ENCODE measurements at regions not wholly inside any gene's neighbourhood (a gene's known extent, or its start where the extent isn't known, plus 50 kb on each side); places are given as distances from the start of the nearest gene placed in this dataset.

GRCh38 chr1:112267929-112268328, 128.1 kb upstream of the CTTNBP2NL start:
- TF ChIP-seq ZNF791 (tag by site-specific recombination; IDR thresholded peaks at IDR 0.05), result no peak
- TF ChIP-seq ZBTB8A (tag by site-specific recombination; IDR thresholded peaks at IDR 0.05), result no peak
- no peak for TF ChIP-seq ZNF16 (tag by site-specific recombination; IDR thresholded peaks at IDR 0.05; ENCODE audit: low read depth)
- no peak for TF ChIP-seq ZIC2 (tag by site-specific recombination; IDR thresholded peaks at IDR 0.05)
- TF ChIP-seq REST (tag by site-specific recombination; IDR thresholded peaks at IDR 0.05), result no peak
- TF ChIP-seq ZNF354C (tag by site-specific recombination; IDR thresholded peaks at IDR 0.05; ENCODE audit: borderline replicate concordance, low read depth), result no peak
- no peak for TF ChIP-seq ZFHX2 (tag by site-specific recombination; conservative IDR thresholded peaks at IDR 0.05)
- TF ChIP-seq GLI4 (tag by site-specific recombination; IDR thresholded peaks at IDR 0.05), result no peak
- no peak for TF ChIP-seq ZNF513 (tag by site-specific recombination; IDR thresholded peaks at IDR 0.05)
- no peak for TF ChIP-seq ZNF660 (tag by site-specific recombination; IDR thresholded peaks at IDR 0.05)
- no peak for TF ChIP-seq ZNF366 (tag by site-specific recombination; conservative IDR thresholded peaks at IDR 0.05)
- no peak for TF ChIP-seq ZNF350 (tag by site-specific recombination; IDR thresholded peaks at IDR 0.05)
- TF ChIP-seq ZNF148 (tag by site-specific recombination; IDR thresholded peaks at IDR 0.05; ENCODE audit: borderline replicate concordance), result no peak
- no peak for TF ChIP-seq ZNF280D (tag by site-specific recombination; IDR thresholded peaks at IDR 0.05)
- no peak for TF ChIP-seq ZNF521 (tag by site-specific recombination; IDR thresholded peaks at IDR 0.05)
- no peak for TF ChIP-seq ZNF596 (tag by site-specific recombination; IDR thresholded peaks at IDR 0.05)
- no peak for TF ChIP-seq ZNF558 (tag by site-specific recombination; IDR thresholded peaks at IDR 0.05)
- no peak for TF ChIP-seq ZNF623 (tag by site-specific recombination; IDR thresholded peaks at IDR 0.05)
- TF ChIP-seq ZNF138 (tag by site-specific recombination; IDR thresholded peaks at IDR 0.05; ENCODE audit: borderline replicate concordance), result no peak
- no peak for TF ChIP-seq ZFP37 (tag by site-specific recombination; IDR thresholded peaks at IDR 0.05)
- ChIA-PET POLR2A (no interaction called here), CTCF (no interaction called here)
- H3K4me3 ChIP-seq (ENCODE audit: low read depth, low read length), result no peak overlapping the region
- H3K9me3 ChIP-seq (ENCODE audit: control insufficient read depth, insufficient read depth, low read depth, low read length), result no peaks in the 10 kb centered on the region
- H3K4me1 ChIP-seq (ENCODE audit: control insufficient read depth, insufficient read depth, low read length), result no peaks in the 10 kb centered on the region
- no peak overlapping the region for H3K27ac ChIP-seq (ENCODE audit: extremely low read depth, low read depth, low read length)
- H3K36me3 ChIP-seq (ENCODE audit: control insufficient read depth in 2 of 2, insufficient read depth in 1 of 2, low read length in 2 of 2), result no peaks in the 10 kb centered on the region

All from HEK293 (cell line).